Cardiac fibroblast (primary cell): ENCODE measurements at regions not wholly inside any gene's neighbourhood (a gene's known extent, or its start where the extent isn't known, plus 50 kb on each side); places are given as distances from the start of the nearest gene placed in this dataset.

Experiments
- DNase-seq, 2 donors: peaks; one replicate each; pipeline versions ENCODE4 v3.0.0 to v3.0.0-alpha.2; 2010; ENCODE audit warnings: low read depth in 2 of 2
- H3K4me3 ChIP-seq, 2 donors: replicated peaks in 1 of 2; 1 replicate in 1 of 2; 2 replicates in 1 of 2; pipeline ENCODE4 v1.5.1; 2011; ENCODE audit warnings: low read depth in 2 of 2, low read length in 2 of 2, mild to moderate bottlenecking in 2 of 2, moderate library complexity in 1 of 2
- CTCF ChIP-seq: IDR thresholded peaks from one replicate; pipeline ENCODE4 v1.5.1; 2011; ENCODE audit warnings: low read depth, mild to moderate bottlenecking, low read length, inconsistent platforms

- TF ChIP-seq CTCF = no peak
- H3K4me3 ChIP-seq = no peak overlapping the region
- no peak for DNase-seq
These were observed 241.3 kb downstream of the ARAP2 start for GRCh38 chr4:36003051-36003450.

GRCh38 chr4:36004204-36004851, 240.0 kb downstream of the ARAP2 start:
- no peak overlapping the region for H3K4me3 ChIP-seq
- no peak for TF ChIP-seq CTCF
- no peak for DNase-seq

GRCh38 chr4:36006226-36006625, 238.1 kb downstream of the ARAP2 start:
- DNase-seq = peak; percentile 3
- no peak for TF ChIP-seq CTCF
- no peak overlapping the region for H3K4me3 ChIP-seq

- no peak for TF ChIP-seq CTCF
These were observed 233.9 kb downstream of the ARAP2 start for GRCh38 chr4:36010397-36010929.

GRCh38 chr4:36011381-36011780, 232.9 kb downstream of the ARAP2 start:
- no peak overlapping the region for H3K4me3 ChIP-seq
- no peak for TF ChIP-seq CTCF
- DNase-seq = no peak

More at GRCh38 chr4:36010397-36010929, 233.9 kb downstream of the ARAP2 start:
- DNase-seq = no peak
- H3K4me3 ChIP-seq = no peak overlapping the region

- TF ChIP-seq CTCF = no peak
- DNase-seq = no peak
These were observed 231.8 kb downstream of the ARAP2 start for GRCh38 chr4:36012503-36012902.

GRCh38 chr4:36013206-36013605, 231.1 kb downstream of the ARAP2 start:
- TF ChIP-seq CTCF = no peak
- H3K4me3 ChIP-seq = no peak overlapping the region
- no peak for DNase-seq

More at GRCh38 chr4:36012503-36012902, 231.8 kb downstream of the ARAP2 start:
- H3K4me3 ChIP-seq = no peak overlapping the region
